Hematopoietic multipotent progenitor cell treated with erythropoietin and hydrocortisone succinate and interleukin-3 and kit ligand, for 17 days (in vitro differentiated cells): ENCODE measurements at regions not wholly inside any gene's neighbourhood (a gene's known extent, or its start where the extent isn't known, plus 50 kb on each side); places are given as distances from the start of the nearest gene placed in this dataset.
A peak's percentile ranks its signal among the peaks of the same experiment; 100 is the strongest.
"Not testable (repeated sequence)": the region's sequence is repeated elsewhere in the genome, so short reads cannot be mapped to it uniquely, and the experiment has no call there.

Experiments used
- DNase-seq: peaks from one replicate; pipeline ENCODE4 v3.0.0-alpha.2; 2015; ENCODE audit warnings: low spot score

GRCh38 chr9:761793-762560, 79.5 kb upstream of the DMRT1 start:
- DNase-seq, result no peak

GRCh38 chr9:763692-764091, 77.8 kb upstream of the DMRT1 start:
- DNase-seq, result no peak

- peak; percentile 16 for DNase-seq
These were observed 77.4 kb upstream of the DMRT1 start for GRCh38 chr9:764105-764524.

GRCh38 chr9:764986-765385, 76.5 kb upstream of the DMRT1 start:
- no peak for DNase-seq

GRCh38 chr9:767061-767561, 74.4 kb upstream of the DMRT1 start:
- not testable (repeated sequence) for DNase-seq

GRCh38 chr9:776086-776485, 65.4 kb upstream of the DMRT1 start:
- no peak for DNase-seq

- no peak for DNase-seq
These were observed 63.5 kb upstream of the DMRT1 start for GRCh38 chr9:777978-778377.

- DNase-seq, result no peak
These were observed 57.3 kb upstream of the DMRT1 start for GRCh38 chr9:784202-784601.

- no peak for DNase-seq
These were observed 56.6 kb upstream of the DMRT1 start for GRCh38 chr9:784916-785315.

- DNase-seq, result no peak
These were observed 55.5 kb upstream of the DMRT1 start for GRCh38 chr9:785997-786396.

GRCh38 chr9:786405-786804, 55.1 kb upstream of the DMRT1 start:
- no peak for DNase-seq

GRCh38 chr9:788777-789176, 52.7 kb upstream of the DMRT1 start:
- DNase-seq, result no peak
